Activated T-cell treated with anti-CD3 and anti-CD28 coated beads for 4 hours (primary cell): ENCODE measurements at regions not wholly inside any gene's neighbourhood (a gene's known extent, or its start where the extent isn't known, plus 50 kb on each side); places are given as distances from the start of the nearest gene placed in this dataset.

Experiments used
- DNase-seq: peaks from one replicate; pipeline ENCODE4 v3.0.0-alpha.2; 2020

- DNase-seq, result no peak
Observed at GRCh38 chr18:76679259-76679658, 143.1 kb upstream of the ZNF236 start.

DNA sequence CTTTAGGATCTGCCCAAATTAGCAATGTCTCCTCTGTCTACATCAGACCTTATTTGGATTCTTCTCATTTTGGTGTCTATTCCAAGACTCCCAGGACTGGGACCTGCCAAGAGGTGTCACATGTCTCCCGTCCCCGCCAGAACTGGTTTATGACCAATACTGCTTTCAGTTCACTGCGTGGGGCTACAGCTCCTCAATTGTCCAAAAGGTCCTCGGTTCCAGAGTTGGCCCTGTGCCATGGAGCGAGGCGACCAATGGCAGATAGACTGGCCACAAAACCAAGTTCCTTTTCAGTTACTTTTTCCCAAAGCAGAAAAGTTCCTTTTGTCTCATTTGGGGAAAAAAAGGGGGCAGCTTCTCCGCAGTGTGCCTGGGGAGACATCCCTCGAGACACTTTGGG, 144.1 kb upstream of the ZNF236 start:
- DNase-seq, result no peak

DNA sequence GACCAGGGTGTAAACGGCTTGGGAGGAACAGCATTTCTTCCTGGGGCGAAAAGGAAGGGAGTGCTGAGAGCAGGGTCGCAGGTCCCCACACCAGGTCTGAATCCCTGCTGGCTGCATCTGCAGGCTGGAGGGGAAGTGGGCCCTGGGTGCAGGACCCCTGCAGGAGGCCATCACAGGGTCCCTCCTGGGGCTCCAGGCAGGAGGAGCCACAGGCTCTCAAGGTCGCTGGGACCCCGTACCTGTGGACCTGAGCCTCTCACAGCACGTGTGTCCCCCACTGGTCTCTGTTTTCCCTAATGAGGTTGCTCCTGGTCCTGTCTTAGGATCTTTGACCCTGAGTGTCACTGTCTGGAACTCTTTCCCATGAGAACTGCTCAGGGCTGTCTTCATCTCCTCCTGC, 147.8 kb upstream of the ZNF236 start:
- DNase-seq, result no peak

DNA sequence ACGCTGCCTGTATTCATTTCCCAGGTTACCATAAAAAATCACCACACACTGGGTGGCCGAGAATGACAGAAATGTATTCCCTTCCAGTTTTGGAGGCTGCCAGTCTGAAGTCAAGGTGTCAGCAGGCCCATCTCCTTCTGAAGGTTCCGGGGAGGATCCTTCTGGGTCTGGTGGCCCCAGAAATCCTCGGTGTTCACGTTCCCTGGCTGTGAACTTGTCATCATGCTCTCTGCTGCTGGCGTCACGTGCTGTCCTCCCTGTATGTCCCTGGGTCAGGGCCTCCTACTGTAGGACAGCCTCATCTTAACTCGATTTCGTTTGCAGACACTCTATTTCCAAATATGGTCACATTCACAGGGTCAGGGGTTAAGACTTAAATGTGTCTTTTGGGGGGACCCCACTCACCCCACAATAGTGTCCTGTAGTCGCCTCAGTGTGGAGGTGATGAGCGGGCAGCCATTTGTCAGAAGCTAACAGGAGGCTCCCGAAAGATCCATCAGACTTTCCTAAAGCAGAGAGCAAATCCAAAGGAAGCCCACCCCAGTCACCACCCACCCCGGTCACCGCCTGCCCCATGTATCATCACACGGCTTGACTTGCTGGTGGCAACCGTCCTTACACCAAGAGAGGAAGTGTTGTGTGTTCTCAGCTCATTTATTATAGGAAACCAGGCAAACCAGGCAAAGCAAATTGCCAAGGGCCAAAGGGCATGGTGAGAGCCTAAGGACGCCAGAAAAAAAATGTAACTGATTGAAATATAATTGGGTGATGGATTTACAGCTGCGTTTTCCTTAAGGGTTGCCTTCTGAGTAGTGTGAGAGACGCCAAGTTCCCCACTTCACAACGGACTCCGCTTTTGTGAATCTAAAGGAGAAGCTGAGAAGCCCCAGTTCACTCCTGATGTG, 148.8 kb upstream of the ZNF236 start:
- no peak for DNase-seq

DNA sequence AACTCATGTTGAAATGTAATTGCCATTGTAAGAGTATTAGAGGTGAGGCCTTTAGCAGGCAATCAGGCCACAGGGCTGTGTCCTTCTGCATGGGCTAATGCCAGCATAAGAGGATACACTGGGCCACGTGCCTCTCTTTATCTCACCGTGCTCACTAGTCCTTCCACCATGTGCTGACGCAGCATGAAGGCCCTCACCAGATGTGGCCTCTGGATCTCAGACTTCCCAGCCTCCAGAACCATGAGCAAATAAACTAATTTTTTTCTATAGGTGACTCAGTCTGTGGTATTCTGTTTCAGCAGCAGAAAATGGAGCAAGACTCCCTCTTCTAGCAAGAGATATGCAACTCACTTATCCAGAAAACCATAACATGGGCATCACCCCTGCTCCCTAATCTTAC, 149.7 kb upstream of the ZNF236 start:
- no peak for DNase-seq

DNA sequence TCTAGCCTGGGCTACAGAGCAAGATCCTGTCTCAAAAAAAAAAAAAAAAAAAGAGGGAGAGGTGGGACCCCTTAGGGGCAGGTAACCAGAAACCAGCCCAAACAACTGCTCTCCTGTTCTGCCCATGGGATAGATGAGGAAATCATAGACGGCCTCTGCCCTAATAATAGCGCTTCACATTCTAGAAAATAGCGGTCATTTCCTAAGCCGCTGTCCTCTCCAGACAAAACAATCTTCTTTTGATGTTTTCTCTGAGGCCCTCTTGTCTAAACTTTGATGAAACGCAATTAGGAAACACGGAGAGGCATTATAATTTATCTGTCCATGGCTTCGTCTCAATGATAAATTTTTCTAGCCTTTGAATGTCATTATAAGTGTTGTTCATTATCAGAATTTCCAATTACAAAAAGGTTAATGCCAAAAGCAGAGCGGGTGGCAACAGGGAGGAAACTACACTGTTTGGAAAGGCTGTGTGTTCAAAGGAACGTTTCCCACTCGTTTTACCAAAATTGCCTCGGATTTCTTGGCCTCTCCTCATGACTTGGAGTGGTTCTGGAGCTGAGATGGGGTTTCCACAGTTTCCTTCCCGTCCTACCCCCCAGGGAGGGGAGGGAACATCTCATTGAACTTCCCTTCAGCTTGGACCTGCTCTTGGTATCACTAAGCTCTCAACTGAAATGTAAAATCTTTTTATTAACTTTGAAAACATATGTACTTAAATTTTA, 151.6 kb upstream of the ZNF236 start:
- DNase-seq, result no peak

- DNase-seq, result no peak
Observed at GRCh38 chr18:76668546-76668945, 153.8 kb upstream of the ZNF236 start.

DNA sequence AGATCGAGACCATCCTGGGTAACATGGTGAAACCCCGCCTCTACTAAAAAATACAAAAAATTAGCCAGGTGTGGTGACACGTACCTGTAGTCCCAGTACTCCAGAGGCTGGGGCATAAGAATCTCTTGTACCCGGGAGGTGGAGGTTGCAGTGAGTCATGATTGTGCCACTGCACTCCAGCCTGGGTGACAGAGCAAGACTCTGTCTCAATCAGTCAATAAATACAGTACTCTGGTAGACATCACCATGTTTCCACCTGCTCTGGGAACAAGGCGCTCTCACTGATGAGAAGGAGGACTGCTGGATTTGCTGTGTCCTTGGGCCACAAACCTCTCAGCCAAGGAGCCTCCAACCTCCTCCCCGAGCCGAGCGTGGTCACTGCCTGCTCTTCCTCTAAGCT, 154.2 kb upstream of the ZNF236 start:
- DNase-seq, result no peak

DNA sequence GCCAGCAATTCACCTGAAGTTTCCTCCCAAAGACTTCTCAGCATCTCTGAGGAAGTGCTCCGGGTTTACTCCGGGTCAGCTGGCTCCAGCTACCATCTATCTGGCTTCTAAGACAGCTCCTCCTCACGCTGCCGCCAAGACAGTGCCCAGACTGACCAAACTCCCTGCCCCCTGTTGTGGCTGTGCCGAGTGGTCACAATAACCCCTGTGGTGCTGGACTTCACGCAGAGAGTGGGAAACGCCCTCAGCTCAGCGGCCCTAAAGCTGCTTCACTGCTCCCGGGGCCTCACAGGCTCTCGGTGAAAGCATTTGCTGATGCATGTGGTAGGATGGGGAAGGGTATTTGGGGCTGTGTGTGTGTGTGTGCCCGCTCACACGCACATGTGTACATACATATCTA, 154.8 kb upstream of the ZNF236 start:
- no peak for DNase-seq

- no peak for DNase-seq
Observed at GRCh38 chr18:76662626-76663025, 159.7 kb upstream of the ZNF236 start.

GRCh38 chr18:76660571-76661192, 161.7 kb upstream of the ZNF236 start:
- no peak for DNase-seq

DNA sequence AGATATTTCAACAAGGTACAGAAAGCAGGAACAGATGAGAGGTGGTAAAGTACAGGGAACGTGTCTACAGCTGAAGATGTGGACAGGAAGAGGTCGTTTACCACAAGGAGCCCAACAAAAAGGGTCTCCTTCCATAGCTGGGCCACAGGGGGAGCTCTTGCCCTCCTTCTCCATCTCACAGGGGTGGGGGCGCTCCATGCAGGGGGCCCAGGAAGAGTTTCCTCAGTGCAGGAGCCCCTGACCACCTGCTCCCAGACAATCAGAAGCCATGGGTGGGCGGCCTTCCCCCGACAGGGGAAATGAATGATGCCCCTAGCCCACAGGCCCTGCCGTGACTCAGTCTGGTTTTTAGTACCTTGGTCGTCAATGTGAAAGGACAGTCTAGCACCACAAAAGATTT, 163.6 kb upstream of the ZNF516 start:
- DNase-seq, result no peak

DNA sequence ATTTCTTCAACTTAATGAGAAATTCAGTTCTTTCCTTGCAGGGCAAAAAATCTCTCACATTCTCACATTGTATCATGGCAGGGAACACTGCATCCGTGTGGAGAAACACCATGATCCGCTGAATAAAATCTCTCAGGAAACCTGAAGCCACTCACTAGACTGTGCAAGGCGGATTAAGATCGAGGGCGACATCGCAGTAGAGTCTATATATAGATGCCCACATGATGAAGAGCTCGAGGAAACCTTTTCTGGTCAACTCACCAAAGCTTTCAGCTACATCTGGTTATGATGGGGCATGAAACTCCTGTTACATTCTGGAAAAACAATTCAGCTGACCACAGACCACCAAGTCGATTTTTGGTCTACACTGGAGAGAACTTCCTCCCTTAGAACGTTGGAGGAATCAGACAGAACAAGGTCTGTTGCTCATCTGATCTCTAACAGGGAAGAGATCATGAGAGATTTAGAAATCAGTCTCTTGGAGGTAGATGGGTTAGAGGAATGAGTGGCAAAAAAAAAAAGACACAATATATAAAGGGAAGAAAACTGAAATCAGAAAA, 162.9 kb upstream of the ZNF516 start:
- no peak for DNase-seq

DNA sequence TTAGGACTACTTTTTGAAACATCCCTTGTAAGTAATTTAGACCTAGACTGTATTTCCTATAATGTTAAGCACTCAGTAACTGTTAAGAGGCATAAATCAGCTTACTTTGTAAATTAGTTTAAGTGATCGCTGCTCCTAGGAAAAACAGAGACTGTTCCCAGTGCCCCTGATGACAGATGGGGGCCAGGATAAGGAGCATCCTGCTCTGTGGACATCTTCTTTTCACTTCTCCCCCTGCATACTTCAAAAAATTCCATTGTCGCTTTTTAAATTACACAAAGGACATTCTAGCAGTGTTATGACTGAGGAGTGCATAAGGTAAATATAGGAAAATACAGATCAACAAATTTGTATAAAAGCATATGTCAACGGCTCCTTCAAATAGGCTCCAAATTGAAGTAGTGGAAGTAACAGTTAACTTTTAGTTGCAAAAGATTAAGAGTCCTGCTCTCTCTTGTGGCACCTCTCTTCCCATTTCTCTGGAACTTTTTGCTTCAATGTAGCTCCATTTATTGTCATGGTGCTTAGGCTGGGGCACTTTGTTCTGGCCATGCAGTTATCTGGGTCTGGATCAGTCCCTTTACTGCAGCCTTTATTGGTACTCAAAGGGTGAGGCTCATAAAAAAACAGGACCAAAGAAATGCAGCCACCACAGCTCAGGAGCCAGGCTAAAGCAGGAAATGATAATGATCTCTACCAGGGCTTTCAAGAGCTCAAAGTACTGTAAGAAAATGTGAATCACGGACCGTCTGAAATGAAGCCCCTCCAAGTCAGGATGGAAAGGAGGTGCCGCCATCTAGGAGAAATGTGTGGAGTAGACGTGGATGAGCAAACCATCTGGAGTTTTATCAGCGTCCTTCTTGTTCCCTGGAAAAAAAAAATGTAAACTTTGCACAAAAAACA, 162.1 kb upstream of the ZNF516 start:
- DNase-seq, result no peak

DNA sequence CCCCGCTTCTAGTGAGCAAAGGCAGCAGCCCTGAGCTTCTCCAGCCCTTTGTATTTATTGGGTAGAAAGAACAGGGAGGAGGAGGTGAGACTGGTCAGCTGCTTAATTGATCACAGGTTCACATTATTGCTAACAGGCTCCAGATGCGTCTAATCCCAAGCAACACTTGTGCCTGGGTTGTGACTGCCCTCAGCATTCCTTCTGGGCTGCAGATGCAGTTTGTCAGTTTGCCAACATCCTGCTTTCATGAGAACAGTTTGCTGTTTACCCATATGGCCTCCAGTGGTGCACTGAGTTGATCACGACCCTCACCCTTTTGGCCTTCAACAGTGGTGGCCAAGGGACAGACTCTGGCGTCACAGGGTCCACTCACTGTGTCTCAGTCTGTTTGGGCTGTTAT, 159.5 kb upstream of the ZNF516 start:
- no peak for DNase-seq

DNA sequence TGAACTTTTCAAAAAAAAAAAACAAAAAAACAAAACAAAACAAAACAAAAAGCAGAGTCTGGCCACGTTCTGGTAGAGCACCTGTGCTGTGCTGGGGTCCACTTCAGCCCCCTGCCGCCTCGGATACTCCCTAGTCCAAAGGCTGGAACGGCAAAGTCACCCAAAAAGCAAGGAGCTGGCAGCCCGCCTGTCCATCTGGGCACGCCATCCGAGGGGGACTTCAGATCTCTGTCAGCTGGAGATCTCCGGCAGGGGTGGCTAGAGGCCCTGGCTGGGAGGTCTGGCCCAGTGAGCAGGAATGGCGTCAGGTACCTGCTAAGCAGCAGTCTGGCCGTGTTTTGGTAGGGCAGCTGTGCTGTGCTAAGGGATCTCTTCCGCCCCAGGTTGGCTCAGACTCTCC, 152.3 kb upstream of the ZNF516 start:
- DNase-seq, result no peak

DNA sequence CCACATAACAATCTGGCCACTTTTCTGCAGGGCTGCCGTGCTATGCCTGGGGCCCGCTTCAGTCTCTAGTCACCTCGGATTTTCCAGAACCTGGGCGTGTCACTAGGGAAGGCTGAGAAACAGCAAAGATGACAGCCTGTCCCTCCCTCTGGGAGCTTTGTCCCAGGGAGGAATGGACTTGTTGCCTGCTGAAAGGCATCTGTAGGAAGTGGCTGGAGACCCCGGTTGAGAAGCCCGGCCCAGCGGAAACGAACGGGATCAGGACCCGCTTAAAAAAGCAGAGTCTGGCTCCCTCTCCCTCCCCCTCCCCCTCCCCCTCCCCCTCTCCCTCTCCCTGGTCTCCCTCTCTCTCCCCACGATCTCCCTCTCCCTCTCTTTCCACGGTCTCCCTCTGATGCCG, 149.5 kb upstream of the ZNF516 start:
- no peak for DNase-seq

DNA sequence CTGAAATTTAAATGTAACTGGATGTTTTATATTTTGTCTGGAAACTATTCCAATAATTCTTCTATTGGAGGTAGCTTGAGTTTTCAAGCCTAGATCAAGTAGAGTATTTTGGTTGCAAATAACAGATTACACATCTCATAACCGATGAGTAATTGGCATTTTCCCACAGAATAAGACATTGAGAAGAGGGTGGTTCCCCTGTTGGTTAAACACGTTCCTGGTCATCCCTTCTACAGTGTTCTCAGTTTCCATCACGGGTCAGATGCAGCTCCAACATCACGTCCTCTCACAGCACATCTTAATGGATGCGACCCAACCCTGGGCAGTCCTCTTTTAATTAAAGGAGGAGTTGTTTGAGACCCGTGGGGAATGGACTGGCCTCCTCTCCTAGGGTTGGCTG, 149.0 kb upstream of the ZNF516 start:
- no peak for DNase-seq

DNA sequence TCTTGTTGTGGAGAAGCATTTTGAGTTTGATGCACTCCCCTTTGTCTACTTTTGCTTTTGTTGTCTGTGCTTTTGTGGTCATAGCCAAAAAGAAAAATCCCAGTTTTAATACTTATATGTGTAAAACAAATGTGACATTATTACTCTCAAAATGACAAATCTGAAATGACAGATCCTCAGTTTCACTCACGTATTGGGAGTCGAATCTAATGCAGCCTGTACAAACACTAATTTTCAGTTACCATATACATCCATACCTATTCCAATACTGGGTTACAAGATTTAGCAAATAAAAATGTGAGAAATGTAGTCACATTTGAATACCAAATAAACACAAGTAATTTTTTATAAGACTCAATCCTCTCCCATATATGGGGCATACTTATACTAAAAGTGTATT, 148.2 kb upstream of the ZNF516 start:
- DNase-seq, result no peak

GRCh38 chr18:76640438-76640837, 145.4 kb upstream of the ZNF516 start:
- DNase-seq, result no peak

GRCh38 chr18:76634564-76634963, 139.5 kb upstream of the ZNF516 start:
- no peak for DNase-seq

DNA sequence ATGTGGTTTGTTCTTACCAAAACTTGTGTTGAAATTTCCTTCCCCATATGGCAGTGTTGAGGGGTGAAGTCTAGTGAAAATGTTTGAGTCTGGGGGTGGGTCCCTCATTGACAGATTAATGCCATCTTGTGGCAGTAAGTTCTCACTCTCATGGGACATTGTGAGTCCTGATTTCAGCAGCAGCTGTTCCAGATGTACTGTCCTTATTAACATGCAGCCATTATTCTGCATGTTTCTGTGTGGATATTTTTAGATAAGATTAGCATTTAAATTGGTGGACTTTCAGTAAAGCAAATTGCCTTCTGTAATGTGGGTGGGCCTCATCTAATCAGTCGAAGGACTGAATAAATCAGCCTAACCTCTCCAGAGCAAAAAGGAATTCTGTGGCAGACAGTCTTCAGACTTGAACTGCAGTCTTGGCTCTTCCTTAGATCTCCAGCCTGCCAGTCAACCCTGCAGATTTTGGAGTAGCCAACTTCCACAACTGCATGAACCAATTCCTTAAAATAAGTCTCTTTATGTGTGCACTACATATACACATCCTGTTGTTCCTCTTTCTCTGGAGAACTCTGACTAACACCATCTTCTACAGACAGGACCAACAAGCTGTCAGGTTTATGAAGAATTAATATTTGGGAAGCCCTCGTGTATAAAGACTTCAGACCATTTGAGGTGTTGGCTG, 138.7 kb upstream of the ZNF516 start:
- no peak for DNase-seq
